SJSA1 (cell line): ENCODE measurements at regions not wholly inside any gene's neighbourhood (a gene's known extent, or its start where the extent isn't known, plus 50 kb on each side); places are given as distances from the start of the nearest gene placed in this dataset.

Experiments
- DNase-seq, 2 experiments: peaks; one replicate each; pipeline ENCODE4 v3.0.0-alpha.2; 2015 to 2020; ENCODE audit warnings: low spot score in 2 of 2, low read depth in 1 of 2
- H3K27ac ChIP-seq: fragments of 250-450 bp; sonication (Bioruptor Pico); 2 replicates; pipeline ENCODE4 v1.5.1; 2020; ENCODE audit warnings: mild to moderate bottlenecking, moderate library complexity
- H3K27me3 ChIP-seq: fragments of 250-450 bp; sonication (Bioruptor Pico); replicated peaks from 2 replicates; pipeline ENCODE4 v1.5.1; 2020; ENCODE audit warnings: mild to moderate bottlenecking, moderate library complexity
- H3K36me3 ChIP-seq: fragments of 250-450 bp; sonication (Bioruptor Pico); 2 replicates; pipeline ENCODE4 v1.5.1; 2020; ENCODE audit warnings: mild to moderate bottlenecking
- H3K4me1 ChIP-seq: fragments of 250-450 bp; sonication (Bioruptor Pico); replicated peaks from 2 replicates; pipeline ENCODE4 v1.6.1; 2021; ENCODE audit warnings: mild to moderate bottlenecking
- H3K4me3 ChIP-seq: fragments of 250-450 bp; sonication (Bioruptor Pico); 2 replicates; pipeline ENCODE4 v1.5.1; 2020; ENCODE audit warnings: mild to moderate bottlenecking
- H3K9me3 ChIP-seq: fragments of 250-450 bp; sonication (Bioruptor Pico); replicated peaks from 2 replicates; pipeline ENCODE4 v1.5.1; 2020; ENCODE audit warnings: mild to moderate bottlenecking

DNA sequence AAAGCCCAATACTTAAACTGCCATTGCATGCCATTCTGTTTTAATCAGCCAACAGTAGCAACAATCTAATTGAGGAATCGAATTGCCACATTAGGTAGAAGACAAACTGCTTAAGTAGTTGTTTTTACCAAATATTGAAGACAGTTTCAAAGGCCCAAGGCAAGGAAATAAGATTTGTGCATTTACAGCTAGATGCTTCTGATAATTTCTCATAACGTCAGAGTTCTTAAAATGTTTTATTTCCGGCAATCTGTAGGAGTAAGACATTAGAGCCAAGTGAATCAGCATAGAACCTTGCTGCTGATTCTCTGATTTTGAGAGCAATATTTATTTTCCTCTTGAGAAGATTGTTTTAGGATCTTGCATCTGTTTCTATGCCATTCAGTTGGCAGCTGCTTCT lies 174.3 kb downstream of the RBM43 start:
- H3K36me3 ChIP-seq: no peaks in the 10 kb centered on the region
- DNase-seq: no peak
- no peaks in the 10 kb centered on the region for H3K4me1 ChIP-seq
- no peak overlapping the region for H3K4me3 ChIP-seq
- no peaks in the 10 kb centered on the region for H3K9me3 ChIP-seq
- no peaks in the 10 kb centered on the region for H3K27me3 ChIP-seq
- H3K27ac ChIP-seq: no peak overlapping the region

DNA sequence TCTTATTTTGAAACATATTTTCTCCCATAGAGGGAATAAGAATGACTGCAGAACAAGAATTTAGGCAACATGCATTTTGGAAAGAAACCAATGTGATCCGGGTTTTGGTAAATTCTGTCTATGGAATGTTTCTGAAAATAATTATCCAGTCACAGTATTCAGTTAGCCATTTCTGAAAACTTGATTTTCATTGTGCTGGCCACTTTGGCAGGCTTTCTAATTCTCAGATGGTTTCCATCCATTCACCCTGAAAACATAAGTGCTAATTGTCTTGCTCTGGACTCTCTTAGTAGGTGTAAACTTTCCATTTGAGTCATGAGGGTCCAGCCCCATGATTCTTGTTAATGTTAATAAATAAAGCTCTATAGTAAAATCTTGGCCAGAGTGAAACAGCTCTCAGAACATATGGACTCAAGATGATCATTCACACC lies 176.5 kb downstream of the RBM43 start:
- H3K36me3 ChIP-seq: no peaks in the 10 kb centered on the region
- no peaks in the 10 kb centered on the region for H3K27me3 ChIP-seq
- no peak overlapping the region for H3K27ac ChIP-seq
- H3K4me1 ChIP-seq: no peaks in the 10 kb centered on the region
- no peak overlapping the region for H3K4me3 ChIP-seq
- DNase-seq: no peak
- H3K9me3 ChIP-seq: no peaks in the 10 kb centered on the region

DNA sequence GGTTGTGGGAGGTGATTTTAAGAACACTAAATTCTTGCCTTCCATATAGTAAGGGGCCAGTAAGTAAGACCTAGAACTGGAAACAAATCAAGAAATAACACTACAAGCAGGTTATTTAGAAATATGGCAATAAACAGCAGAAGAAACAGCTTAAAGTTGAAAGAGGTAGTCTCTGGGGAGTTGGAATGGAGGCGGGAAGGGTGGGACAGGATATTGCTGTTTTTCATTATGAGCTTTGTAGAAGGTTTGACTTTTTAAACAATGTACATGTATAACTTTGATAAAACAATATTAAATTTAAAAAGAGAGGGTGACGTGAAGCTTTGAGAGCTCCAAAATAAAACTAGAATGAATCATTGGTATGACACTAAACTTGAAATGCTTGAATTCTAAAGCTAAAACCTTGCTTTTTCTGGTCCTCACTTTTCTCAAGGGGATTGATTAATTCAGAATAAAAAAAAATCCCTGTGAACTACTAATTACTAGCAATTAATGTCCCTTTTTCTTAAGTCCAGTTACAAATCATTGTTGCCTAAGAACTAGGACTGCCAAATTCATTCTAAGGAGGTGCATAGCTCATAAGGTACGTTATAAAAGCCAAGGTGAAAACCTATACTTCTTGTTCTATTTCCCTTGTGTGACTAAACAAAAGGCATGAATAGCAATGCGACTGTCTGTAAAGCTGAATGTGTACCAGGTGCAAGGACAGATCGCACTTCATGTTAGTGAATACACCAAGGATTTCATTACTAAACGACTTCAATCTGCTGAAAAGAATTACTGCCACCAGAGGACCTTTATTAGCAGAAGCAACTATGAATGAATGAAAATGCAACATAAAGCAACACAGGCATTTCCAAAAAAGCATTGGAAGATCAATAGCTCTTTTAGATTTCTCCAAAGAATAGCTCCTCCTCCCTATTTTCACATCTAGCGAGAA lies 177.5 kb downstream of the RBM43 start:
- no peaks in the 10 kb centered on the region for H3K27me3 ChIP-seq
- no peak overlapping the region for H3K27ac ChIP-seq
- H3K36me3 ChIP-seq: no peaks in the 10 kb centered on the region
- H3K4me3 ChIP-seq: no peak overlapping the region
- DNase-seq: no peak
- no peaks in the 10 kb centered on the region for H3K9me3 ChIP-seq
- no peaks in the 10 kb centered on the region for H3K4me1 ChIP-seq

DNA sequence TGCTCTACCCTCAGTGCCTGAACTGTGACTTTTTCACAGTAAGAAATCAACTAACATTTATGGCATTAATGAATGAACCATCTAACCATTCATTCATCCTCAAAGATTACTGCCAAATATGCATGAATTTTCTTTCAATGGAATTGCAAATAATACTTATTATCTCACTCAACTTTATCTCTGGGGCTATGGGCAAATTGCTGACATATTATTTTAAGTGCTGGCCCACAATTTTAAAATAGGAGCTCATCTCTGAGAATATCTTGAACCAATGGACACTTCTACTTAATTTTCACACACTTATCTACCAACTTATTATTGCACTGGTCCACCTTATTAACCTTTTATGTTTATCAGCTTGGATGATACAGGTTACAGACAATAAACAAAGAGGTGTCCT lies 182.8 kb downstream of the RBM43 start:
- no peak overlapping the region for H3K27ac ChIP-seq
- DNase-seq: no peak
- no peak overlapping the region for H3K4me3 ChIP-seq
- no peaks in the 10 kb centered on the region for H3K9me3 ChIP-seq
- H3K4me1 ChIP-seq: no peaks in the 10 kb centered on the region
- H3K27me3 ChIP-seq: no peaks in the 10 kb centered on the region
- no peaks in the 10 kb centered on the region for H3K36me3 ChIP-seq

DNA sequence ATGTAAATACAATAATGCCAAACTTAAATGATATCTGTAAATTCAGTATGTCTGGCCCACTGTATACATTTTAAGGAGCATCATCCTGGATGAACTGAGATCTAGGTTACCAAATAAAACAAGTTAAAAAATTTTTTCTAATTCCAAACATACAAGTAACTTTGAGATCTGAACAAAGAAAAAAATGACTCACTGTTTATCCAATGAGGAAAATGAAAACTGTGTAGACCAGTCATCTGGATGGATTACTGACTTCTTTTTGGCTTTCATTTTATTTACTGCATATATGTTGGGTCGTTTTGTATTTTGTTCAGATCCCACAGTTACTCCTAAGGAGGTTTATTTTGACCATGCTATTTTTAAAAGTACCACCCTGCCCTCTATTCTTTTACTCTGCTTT lies 189.8 kb downstream of the RBM43 start:
- Histone ChIP-seq H3K4me1 (no peaks in the 10 kb centered on the region), H3K27me3 (no peaks in the 10 kb centered on the region), H3K27ac (no peak overlapping the region), H3K36me3 (no peaks in the 10 kb centered on the region), H3K4me3 (no peak overlapping the region), H3K9me3 (no peaks in the 10 kb centered on the region)
- no peak for DNase-seq

DNA sequence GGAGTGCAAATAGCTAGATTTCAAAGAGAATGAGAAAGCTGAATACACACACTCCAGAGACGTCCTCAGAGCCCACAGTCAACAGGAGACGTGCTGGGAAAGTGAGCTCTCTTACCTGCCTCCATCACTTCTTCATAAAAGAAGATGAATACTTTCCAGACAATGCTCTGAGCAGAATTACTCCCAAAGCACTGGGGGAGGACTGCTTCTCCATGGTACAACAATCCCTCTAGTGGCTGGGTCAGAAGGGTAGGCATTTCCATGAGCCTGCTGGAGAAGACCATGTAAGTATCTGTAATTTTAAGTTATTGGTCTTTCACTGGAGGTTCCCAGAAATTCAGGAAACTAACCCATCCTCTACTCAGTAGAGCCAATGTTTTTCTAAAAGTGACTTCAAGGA lies 190.3 kb downstream of the RBM43 start:
- Histone ChIP-seq H3K36me3 (no peaks in the 10 kb centered on the region), H3K27me3 (no peaks in the 10 kb centered on the region), H3K4me3 (no peak overlapping the region), H3K9me3 (no peaks in the 10 kb centered on the region), H3K27ac (no peak overlapping the region), H3K4me1 (no peaks in the 10 kb centered on the region)
- DNase-seq: no peak

DNA sequence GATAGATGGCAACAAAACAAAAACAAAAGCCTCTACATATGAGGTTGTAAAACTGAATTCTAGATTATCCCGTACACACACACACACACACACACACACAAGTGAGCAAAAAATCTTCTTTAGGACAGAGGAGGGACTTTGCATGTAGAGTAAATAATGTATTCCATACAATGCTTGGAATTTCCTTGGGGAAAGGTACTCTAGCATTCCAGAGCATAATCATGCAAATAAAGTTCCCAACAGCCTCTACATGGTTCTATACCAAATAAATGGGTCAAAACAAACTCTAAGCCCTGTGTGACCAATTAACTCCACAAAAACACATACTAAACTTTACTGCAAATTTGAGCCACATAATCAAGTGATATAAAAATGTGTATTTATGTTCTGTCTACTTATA lies 191.4 kb downstream of the RBM43 start:
- no peaks in the 10 kb centered on the region for H3K36me3 ChIP-seq
- H3K27me3 ChIP-seq: no peaks in the 10 kb centered on the region
- no peak overlapping the region for H3K4me3 ChIP-seq
- H3K4me1 ChIP-seq: no peaks in the 10 kb centered on the region
- H3K9me3 ChIP-seq: no peaks in the 10 kb centered on the region
- no peak for DNase-seq
- no peak overlapping the region for H3K27ac ChIP-seq

DNA sequence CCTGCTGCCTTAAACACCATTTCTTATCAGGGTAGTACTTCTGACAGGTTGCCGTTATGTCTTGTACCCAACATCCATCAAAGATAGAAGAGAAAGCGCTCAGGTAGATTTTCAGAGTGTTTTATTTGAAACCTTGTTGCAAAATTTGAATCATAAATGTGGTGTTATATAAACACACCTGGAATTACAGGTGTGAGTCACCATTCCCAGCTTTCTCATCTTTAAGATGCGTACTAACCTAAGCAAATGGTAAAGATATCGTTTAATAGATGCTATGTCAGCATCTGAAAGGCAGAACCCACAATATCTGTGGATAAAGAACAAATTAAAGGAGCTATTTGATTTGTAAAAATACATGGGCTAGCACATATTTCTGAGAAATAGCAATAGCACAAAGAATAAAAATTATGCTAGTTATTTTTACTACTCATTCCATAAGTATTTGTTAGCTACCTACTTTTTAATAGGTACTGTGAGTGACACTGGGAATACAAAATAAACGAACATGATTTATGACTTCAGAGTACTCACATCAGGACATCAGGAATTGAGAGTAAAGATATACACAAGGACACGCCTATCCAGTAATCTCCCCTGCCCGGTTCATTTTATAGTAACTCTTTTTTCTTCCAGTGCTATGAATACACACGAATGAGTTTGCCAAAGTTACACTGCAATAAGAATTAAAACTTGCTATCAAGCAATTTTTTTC lies 193.8 kb downstream of the RBM43 start:
- Histone ChIP-seq H3K9me3 (no peaks in the 10 kb centered on the region), H3K4me1 (no peaks in the 10 kb centered on the region; the same call in 1 of the 2 replicates), H3K4me3 (no peak overlapping the region), H3K27me3 (no peaks in the 10 kb centered on the region), H3K27ac (no peak overlapping the region), H3K36me3 (no peaks in the 10 kb centered on the region)
- no peak for DNase-seq

DNA sequence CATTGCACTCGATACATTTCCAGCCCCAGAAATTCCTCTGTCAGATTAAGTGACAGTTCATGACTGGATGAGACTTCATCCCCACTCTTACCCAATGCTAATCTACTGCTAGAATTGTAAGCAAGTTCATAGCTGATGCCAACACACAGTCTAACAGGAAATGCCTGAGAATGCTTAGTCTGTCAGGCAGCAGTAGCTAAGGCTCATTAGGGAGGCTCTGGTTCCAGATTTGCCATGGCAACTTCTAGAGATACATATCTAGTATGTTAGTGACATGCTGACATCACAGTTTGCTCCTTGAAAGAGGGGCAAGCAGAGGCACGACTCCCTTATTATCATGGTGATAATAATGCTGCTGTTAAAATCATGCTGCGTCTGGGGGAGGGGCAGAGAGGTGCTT lies 198.4 kb downstream of the RBM43 start:
- DNase-seq: no peak
- no peak overlapping the region for H3K27ac ChIP-seq
- H3K4me3 ChIP-seq: no peak overlapping the region
- no peaks in the 10 kb centered on the region for H3K27me3 ChIP-seq
- no peaks in the 10 kb centered on the region for H3K36me3 ChIP-seq
- H3K4me1 ChIP-seq: no peaks in the 10 kb centered on the region; the same call in 1 of the 2 replicates
- H3K9me3 ChIP-seq: no peaks in the 10 kb centered on the region

DNA sequence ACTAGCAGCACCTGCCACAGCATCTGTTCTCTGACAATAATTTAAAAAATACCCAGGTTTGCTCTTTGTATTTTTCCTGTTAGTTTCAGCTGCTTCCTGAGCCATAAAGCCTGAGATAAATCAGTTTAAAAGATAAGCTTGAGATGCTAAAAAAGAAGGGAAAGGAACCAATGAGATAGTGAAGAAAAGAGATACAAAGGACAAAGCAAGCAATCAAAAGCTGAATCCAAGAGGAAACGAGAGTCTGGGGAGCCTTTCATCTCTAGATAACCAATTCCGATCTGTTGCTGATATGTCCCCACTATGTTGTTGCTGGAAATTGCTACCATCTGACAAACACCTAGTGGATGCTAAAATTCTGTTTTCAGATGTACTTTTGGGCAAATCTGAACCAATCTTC lies 201.4 kb downstream of the RBM43 start:
- Histone ChIP-seq H3K27me3 (no peaks in the 10 kb centered on the region), H3K36me3 (no peaks in the 10 kb centered on the region), H3K9me3 (no peaks in the 10 kb centered on the region), H3K27ac (no peak overlapping the region), H3K4me3 (no peak overlapping the region), H3K4me1 (no peaks in the 10 kb centered on the region; the same call in 1 of the 2 replicates)
- DNase-seq: no peak

DNA sequence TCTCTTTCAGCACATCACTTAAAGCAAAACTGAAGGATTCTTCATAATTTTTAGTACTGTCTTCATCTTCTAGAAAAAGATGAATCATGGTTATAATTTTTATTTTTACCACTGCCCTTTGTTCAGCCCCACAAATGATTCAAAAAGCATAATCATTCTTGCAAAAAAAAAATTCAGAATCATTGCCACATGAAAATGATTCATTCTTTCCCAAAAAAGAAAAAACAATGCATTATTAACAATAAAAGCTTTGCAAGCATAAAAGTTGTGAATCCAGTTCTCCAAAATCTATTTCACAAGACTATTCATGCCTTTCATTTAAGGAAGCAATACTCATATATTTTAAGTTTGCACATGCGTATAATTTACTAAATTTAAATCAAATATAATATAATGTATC lies 204.8 kb downstream of the RBM43 start:
- Histone ChIP-seq H3K27ac (no peak overlapping the region), H3K36me3 (no peaks in the 10 kb centered on the region), H3K27me3 (no peaks in the 10 kb centered on the region), H3K4me3 (no peak overlapping the region), H3K4me1 (no peaks in the 10 kb centered on the region), H3K9me3 (no peaks in the 10 kb centered on the region)
- DNase-seq: no peak

DNA sequence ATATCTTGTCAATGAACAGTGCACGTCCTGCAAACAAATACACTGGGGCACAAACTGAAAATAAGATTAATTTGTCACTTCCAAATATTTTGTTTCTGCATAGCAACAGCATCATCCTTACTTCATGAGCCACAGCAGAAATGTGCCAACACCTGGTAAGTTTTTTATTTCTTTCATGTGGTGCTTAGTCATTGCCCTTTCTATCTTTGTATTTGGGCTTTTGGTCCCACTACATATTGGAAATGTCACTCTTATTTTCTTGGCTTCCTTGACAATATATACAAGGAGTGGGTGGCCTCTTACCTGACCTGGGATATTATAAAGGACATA lies 208.0 kb downstream of the RBM43 start:
- H3K27me3 ChIP-seq: no peaks in the 10 kb centered on the region
- H3K4me3 ChIP-seq: no peak overlapping the region
- no peak for DNase-seq
- H3K36me3 ChIP-seq: no peaks in the 10 kb centered on the region
- H3K9me3 ChIP-seq: no peaks in the 10 kb centered on the region
- peaks cover 8% of the 10 kb centered on the region; the same call in 1 of the 2 replicates for H3K4me1 ChIP-seq
- H3K27ac ChIP-seq: no peak overlapping the region

DNA sequence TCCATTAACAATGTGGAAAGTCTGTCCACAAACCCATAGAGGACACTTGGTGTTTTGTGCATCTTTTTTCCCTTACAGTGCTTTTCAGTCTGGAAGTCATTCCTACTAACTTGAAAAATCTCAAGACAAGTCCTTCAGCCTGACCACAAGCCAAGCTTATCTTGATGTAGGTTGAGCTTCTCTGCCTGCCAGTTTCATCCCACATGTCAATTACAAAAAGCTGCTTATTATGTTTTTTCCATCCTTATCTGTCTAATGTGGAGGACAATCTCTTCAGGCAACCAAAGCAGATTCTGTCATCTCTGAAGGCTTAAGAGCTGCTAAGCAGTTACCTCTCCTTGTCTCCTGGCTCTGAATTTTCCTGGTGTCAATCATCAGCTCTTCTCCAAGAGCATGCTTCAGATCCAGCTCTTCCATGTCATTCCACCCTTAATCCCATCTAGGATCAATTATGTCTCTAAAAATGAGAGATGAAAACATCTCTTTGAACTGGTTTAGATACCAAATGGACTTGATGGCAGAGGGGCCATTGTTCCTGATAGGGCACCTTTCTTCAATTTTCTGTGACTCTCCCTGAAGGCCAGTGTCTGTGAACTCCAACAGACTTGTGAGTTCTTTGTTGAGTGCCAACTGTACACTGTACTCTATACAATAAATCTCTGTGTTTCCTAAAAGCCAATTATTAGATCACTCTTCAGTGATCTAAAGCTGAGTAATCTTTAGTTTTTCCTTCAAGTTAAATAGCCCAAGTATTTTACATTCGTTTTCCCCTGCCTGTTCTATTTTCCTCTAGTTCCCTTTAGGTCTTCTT lies 208.6 kb downstream of the RBM43 start:
- DNase-seq: no peak
- no peaks in the 10 kb centered on the region for H3K9me3 ChIP-seq
- no peak overlapping the region for H3K4me3 ChIP-seq
- no peaks in the 10 kb centered on the region for H3K27me3 ChIP-seq
- H3K4me1 ChIP-seq: peaks cover 8% of the 10 kb centered on the region; the same call in 1 of the 2 replicates
- H3K27ac ChIP-seq: no peak overlapping the region
- no peaks in the 10 kb centered on the region for H3K36me3 ChIP-seq
